ENCODE measurements at regions not wholly inside any gene's neighbourhood (a gene's known extent, or its start where the extent isn't known, plus 50 kb on each side); places are given as distances from the start of the nearest gene placed in this dataset.

GRCh38 chr12:126773012-126773411, 1494.0 kb upstream of the TMEM132C start:
- Histone ChIP-seq H3K4me1 (no peaks in the 10 kb centered on the region), H3K4me3 (no peak overlapping the region), H3K9me3 (peaks cover 0 to 7% (median 0%) of the 10 kb centered on the region in 12 donors), H3K36me3 (no peaks in the 10 kb centered on the region), H3K27ac (no peak overlapping the region), H3K27me3 (peaks cover 0 to 2% (median 0%) of the 10 kb centered on the region in 9 donors)
- DNase-seq (no peak), ATAC-seq (no peak)
- intact Hi-C loops (cut with DNase I): no loop called here
- WGBS, 4 donors: 83 to 93% (median 85%) methylated on average over 5 of the region's 5 CpGs
- TF ChIP-seq CTCF (IDR thresholded peaks at IDR 0.05) (no peak), POLR2A (IDR thresholded peaks at IDR 0.05) (no peak)

GRCh38 chr12:126773491-126773890, 1493.5 kb upstream of the TMEM132C start:
- no peak for ATAC-seq

GRCh38 chr12:126776026-126776655, 1490.8 kb upstream of the TMEM132C start:
- ATAC-seq: no peak
- intact Hi-C loops (cut with DNase I): no loop called here
- Histone ChIP-seq H3K27me3 (peaks cover 0 to 15% (median 0%) of the 10 kb centered on the region in 9 donors), H3K36me3 (no peaks in the 10 kb centered on the region), H3K4me3 (no peak overlapping the region), H3K4me1 (no peaks in the 10 kb centered on the region), H3K27ac (no peak overlapping the region), H3K9me3 (no peaks in the 10 kb centered on the region)
- WGBS, 4 donors: 77 to 86% (median 81%) methylated on average over 6 of the region's 6 CpGs
- TF ChIP-seq POLR2A (IDR thresholded peaks at IDR 0.05): no peak
- DNase-seq: no peak

More at GRCh38 chr12:126773491-126773890, 1493.5 kb upstream of the TMEM132C start:
- DNase-seq: no peak
- peaks cover 0 to 6% (median 0%) of the 10 kb centered on the region in 9 donors for H3K27me3 ChIP-seq
- H3K36me3 ChIP-seq: no peaks in the 10 kb centered on the region
- no peaks in the 10 kb centered on the region for H3K4me1 ChIP-seq
- no peak overlapping the region for H3K27ac ChIP-seq
- TF ChIP-seq POLR2A (IDR thresholded peaks at IDR 0.05) (no peak), CTCF (IDR thresholded peaks at IDR 0.05) (no peak)
- H3K4me3 ChIP-seq: no peak overlapping the region
- intact Hi-C loops (cut with DNase I): no loop called here
- peaks cover 0 to 7% (median 0%) of the 10 kb centered on the region in 12 donors for H3K9me3 ChIP-seq
- 61 to 86% (median 68%) methylated on average over 1 of the region's 1 CpG for WGBS, 4 donors

GRCh38 chr12:126780343-126780742, 1486.6 kb upstream of the TMEM132C start:
- DNase-seq (no peak), ATAC-seq (no peak)
- intact Hi-C loops (cut with DNase I): loop anchor here in 5 of 10 donors (5.0 to 10.0 kb wide), 5 partner anchors 92 to 604 kb away; no protein-coding TSS in a partner anchor
- H3K36me3 ChIP-seq: no peaks in the 10 kb centered on the region
- peaks cover 0 to 15% (median 0%) of the 10 kb centered on the region in 9 donors for H3K27me3 ChIP-seq
- H3K27ac ChIP-seq: no peak overlapping the region
- WGBS, 4 donors: 80 to 88% (median 86%) methylated on average over 5 of the region's 5 CpGs
- no peak for TF ChIP-seq CTCF (IDR thresholded peaks at IDR 0.05)
- TF ChIP-seq POLR2A (IDR thresholded peaks at IDR 0.05): no peak
- no peaks in the 10 kb centered on the region for H3K9me3 ChIP-seq
- H3K4me1 ChIP-seq: no peaks in the 10 kb centered on the region
- no peak overlapping the region for H3K4me3 ChIP-seq

Data from heart left ventricle (tissue), 16 donors.